ENCODE measurements at regions not wholly inside any gene's neighbourhood (a gene's known extent, or its start where the extent isn't known, plus 50 kb on each side); places are given as distances from the start of the nearest gene placed in this dataset.
A peak's percentile ranks its signal among the peaks of the same experiment; 100 is the strongest.
"Not testable (repeated sequence)": the region's sequence is repeated elsewhere in the genome, so short reads cannot be mapped to it uniquely, and the experiment has no call there.

DNA sequence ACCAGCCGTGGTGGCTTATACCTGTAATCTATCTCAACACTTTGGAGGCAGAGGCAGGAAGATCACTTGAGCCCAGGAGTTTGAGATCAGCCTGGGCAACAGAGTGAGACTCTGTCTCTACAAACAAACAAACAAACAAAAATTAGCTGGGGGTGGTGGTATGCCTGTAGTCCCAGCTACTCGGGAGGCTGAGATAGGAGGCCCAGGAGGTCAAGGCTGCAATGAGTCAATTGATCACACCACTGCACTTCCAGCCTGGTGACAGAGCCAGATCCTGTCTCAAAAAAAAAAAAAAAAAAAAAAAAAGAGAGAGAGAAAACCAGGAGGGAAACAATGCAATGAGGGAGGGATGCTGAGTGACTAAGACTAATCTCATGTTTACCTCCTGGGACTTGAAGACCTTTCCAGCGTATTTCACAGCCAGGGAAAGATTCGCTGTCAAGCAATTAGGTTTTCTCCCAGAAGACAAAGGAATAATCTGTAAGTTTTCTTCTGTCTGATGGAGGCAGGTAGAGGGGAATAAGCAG, 51.1 kb upstream of the MIER3 start:
- DNase-seq (ENCODE audit: low spot score): no peak

GRCh38 chr5:57003566-57003965, 51.6 kb upstream of the MIER3 start:
- not testable (repeated sequence) for DNase-seq (ENCODE audit: low spot score)

DNA sequence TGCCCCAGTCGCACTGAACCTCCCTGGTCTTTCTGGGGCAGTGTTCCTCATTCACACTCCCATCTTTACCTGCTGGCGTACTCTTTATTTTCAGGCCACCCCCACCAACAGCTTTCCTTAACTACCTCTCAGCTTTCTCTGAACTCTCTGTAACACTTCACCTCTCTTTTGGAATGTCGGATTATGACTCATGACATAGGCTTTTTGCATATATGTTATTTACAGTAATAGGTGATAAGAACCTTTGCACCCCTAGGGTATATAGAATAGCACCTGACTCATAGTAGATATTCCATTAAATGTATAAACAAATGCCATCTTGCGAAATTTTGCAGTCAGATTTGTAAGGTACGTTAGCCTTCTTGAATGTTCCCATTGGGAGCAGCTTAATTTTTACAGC, 52.9 kb upstream of the MIER3 start:
- no peak for DNase-seq (ENCODE audit: low spot score)

GRCh38 chr5:57007344-57007743, 55.4 kb upstream of the MIER3 start:
- DNase-seq (ENCODE audit: low spot score): no peak

DNA sequence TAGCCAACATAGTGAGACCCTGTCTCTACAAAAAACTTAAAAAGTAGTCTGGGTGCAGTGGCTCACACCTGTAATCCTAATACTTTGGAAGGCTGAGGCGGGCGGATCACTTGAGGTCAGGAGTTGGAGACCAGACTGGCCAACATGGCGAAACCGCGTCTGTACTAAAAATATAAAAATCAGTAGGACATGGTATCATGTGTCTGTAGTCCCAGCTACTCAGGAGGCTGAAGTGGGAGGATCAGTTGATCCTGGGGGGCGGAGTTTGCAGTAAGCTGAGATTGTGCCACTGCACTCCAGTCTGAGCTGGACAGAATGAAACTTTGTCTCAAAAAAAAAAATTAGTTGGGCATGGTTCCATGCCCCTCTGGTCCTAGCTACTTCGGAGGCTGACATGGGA, 57.9 kb upstream of the MIER3 start:
- DNase-seq (ENCODE audit: low spot score): no peak

- no peak for DNase-seq (ENCODE audit: low spot score)
Measured at GRCh38 chr5:57010786-57011185, 58.9 kb upstream of the MIER3 start.

GRCh38 chr5:57012511-57012910, 60.6 kb upstream of the MIER3 start:
- DNase-seq (ENCODE audit: low spot score): no peak

GRCh38 chr5:57025961-57026360, 74.0 kb upstream of the MIER3 start:
- DNase-seq (ENCODE audit: low spot score): no peak

DNA sequence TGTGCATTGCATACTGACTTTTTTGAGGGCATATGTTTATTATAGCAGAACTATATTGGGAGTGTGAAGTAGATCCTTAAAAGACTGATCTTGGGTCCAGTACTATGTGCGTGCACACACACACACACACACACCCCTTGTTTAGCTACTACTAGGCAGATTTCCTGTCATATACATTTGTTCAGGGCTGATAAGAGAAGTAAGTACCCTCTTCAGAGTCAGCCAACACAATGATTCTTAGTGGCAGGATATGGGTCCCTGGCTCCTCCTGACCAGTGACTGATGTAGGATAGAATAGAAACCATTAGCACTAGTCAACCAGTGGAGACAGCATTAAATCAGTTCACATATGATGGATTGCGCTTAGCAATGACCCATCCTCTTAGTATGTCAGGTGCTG, 76.2 kb upstream of the MIER3 start:
- no peak for DNase-seq (ENCODE audit: low spot score)

- DNase-seq (ENCODE audit: low spot score): no peak
Measured at GRCh38 chr5:57032151-57032551, 80.2 kb upstream of the MIER3 start.

- no peak for DNase-seq (ENCODE audit: low spot score)
Measured at GRCh38 chr5:57033103-57033502, 81.2 kb upstream of the MIER3 start.

- DNase-seq (ENCODE audit: low spot score): no peak
Measured at GRCh38 chr5:57033503-57033902, 81.6 kb upstream of the MIER3 start.

DNA sequence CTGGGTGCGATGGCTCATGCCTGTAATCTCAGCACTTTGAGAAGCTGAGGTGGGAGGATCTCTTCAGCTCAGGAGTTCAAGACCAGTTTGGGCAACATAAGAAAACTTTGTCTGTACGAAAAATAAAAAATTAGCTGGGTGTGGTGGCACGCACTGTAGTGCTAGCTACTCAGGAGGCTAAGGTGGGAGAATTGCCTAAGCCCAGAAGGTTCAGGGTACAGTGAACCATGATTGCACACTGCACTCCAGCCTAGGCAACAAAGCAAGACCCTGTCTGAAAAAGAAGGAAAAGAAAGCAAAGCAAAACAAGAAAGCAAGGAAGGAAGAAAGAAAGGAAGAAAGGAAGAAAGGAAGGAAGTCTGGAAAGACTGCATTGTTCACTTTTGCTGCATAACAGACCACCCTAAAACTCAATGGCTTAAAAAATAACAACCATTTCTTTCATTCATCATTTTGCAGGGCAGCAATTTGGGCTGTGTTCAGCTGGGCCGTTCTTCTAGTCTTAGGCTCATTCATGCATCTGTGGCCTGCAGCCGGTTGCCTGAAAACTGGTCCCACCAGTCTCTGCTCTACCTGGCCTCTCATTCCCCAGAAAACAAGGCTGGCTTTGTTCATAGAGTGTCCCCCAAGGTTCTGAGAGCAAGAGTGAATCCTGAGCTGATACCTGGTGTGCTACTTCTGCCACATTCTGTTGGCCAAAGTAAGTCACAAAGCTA, 82.4 kb upstream of the MIER3 start:
- no peak for DNase-seq (ENCODE audit: low spot score)

GRCh38 chr5:57035955-57036354, 84.0 kb upstream of the MIER3 start:
- no peak for DNase-seq (ENCODE audit: low spot score)

- no peak for DNase-seq (ENCODE audit: low spot score)
Measured at GRCh38 chr5:57036761-57037160, 84.8 kb upstream of the MIER3 start.

- peak; percentile 49 for DNase-seq (ENCODE audit: low spot score)
Measured at GRCh38 chr5:57037355-57037754, 85.4 kb upstream of the MIER3 start.

DNA sequence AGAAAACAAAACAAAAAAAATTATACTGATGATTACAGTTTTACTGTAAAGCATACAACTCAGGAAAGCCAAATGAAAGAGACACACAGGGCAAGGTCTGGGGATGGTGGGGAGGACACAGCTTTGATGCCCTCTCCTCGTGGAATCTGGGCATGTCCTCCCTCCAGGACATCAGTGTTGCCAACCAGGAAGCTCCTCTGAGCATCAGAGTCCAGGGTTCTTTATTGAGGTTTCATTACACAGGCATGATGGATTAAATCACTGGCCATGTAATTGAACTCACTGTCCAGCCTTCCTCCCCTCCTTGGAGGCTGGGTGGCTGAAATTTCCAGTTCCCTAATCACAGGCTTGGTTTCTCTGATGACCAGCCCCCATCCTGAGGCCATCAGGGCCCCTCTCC, 89.6 kb upstream of the MIER3 start:
- DNase-seq (ENCODE audit: low spot score): no peak

- no peak for DNase-seq (ENCODE audit: low spot score)
Measured at GRCh38 chr5:57042524-57042931, 90.6 kb upstream of the MIER3 start.

GRCh38 chr5:57054135-57054534, 102.2 kb upstream of the MIER3 start:
- DNase-seq (ENCODE audit: low spot score): no peak

- no peak for DNase-seq (ENCODE audit: low spot score)
Measured at GRCh38 chr5:57054671-57055070, 102.7 kb upstream of the MIER3 start.

DNA sequence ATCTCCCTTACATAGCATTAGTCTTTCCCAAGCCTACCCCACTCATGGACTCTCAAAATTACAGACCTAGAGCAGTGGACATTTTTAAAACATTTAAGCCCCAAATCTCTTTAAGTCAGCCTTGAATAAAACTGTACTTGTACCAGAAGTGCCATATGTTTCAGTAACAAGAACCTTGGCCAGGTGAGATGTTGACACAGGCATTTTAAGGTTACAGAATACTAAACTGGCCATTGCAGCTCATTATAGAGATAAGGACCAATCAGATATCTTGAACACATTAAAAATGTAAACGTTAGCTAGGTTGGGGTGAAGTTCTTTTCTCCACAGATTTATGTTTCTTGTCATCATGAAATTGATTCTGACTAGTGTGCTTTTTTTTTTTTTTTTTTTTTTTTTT, 103.8 kb upstream of the MIER3 start:
- DNase-seq (ENCODE audit: low spot score): no peak

DNA sequence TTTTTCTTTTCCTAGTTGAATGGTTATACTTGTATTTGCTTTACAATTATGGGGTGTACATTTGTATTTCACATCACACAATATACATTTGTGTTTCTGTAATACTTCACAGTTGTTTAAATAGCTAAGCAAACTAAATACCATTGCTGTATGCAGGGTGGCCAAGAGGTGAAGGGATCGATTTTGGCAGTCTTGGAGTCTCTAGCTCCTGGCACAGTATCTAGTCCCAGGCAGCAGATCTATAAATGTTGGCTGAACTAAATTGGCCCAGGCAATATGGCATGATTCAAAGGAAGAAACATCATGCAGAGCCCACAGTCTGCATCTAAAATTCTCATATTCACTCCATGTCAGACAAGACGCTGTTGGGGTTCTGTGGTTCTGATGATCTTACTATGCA, 110.1 kb upstream of the GPBP1 start:
- no peak for DNase-seq (ENCODE audit: low spot score)

- DNase-seq (ENCODE audit: low spot score): no peak
Measured at GRCh38 chr5:57066924-57067596, 106.8 kb upstream of the GPBP1 start.

DNA sequence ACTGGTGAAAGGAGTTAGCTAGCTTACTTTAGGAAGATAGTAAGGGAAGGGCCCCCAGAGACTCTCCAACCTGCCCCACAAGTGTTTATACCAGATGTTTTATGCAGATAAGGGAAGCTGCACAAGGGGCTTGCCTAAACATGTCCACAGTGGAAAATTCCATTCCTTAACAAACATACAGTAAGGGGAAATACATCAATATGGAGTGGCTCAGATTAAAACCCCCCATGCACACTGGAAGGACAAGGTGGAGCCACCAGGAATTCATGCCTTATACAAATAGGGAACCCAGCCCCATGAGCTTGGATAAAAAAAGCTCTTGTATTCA, 106.3 kb upstream of the GPBP1 start:
- DNase-seq (ENCODE audit: low spot score): no peak
